Fibroblast of lung (primary cell): ENCODE measurements at regions not wholly inside any gene's neighbourhood (a gene's known extent, or its start where the extent isn't known, plus 50 kb on each side); places are given as distances from the start of the nearest gene placed in this dataset.

Source experiments
- EZH2 ChIP-seq: IDR thresholded peaks from 2 replicates; pipeline ENCODE4 v1.5.1; 2012; ENCODE audit warnings: low read length, control low read depth, mild to moderate bottlenecking; ENCODE audit errors: missing control alignments
- TF ChIP-seq, protein P1 (sequence below), 2 donors: IDR thresholded peaks in 1 of 2; conservative IDR thresholded peaks in 1 of 2; 1 replicate in 1 of 2; 2 replicates in 1 of 2; pipeline ENCODE4 v1.5.1; 2011 to 2012; ENCODE audit warnings: low read length in 2 of 2, control low read depth in 1 of 2, inconsistent platforms in 1 of 2, low read depth in 1 of 2, mild to moderate bottlenecking in 1 of 2

DNA sequence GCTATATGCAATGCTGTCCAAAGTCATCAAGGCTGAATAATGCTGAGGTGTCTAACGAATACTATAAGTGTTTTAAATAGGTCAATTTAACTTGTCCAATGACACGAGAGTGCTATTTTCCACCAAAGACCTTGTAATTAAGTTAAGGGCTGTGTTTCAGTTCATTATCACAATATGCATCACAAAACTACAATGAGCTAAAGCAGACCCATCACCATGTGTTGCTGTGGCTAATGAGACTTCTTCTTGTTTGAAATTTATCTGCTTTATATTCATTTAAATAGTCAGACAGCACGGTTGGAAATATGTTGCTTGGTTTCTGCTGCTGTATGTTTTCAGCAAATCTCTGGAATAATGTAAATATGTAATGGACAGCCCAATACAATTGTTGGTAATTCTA, 292.5 kb upstream of the VSTM2A start:
- TF ChIP-seq, protein P1, sequence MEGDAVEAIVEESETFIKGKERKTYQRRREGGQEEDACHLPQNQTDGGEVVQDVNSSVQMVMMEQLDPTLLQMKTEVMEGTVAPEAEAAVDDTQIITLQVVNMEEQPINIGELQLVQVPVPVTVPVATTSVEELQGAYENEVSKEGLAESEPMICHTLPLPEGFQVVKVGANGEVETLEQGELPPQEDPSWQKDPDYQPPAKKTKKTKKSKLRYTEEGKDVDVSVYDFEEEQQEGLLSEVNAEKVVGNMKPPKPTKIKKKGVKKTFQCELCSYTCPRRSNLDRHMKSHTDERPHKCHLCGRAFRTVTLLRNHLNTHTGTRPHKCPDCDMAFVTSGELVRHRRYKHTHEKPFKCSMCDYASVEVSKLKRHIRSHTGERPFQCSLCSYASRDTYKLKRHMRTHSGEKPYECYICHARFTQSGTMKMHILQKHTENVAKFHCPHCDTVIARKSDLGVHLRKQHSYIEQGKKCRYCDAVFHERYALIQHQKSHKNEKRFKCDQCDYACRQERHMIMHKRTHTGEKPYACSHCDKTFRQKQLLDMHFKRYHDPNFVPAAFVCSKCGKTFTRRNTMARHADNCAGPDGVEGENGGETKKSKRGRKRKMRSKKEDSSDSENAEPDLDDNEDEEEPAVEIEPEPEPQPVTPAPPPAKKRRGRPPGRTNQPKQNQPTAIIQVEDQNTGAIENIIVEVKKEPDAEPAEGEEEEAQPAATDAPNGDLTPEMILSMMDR (conservative IDR thresholded peaks at IDR 0.05 in 1 of 2, IDR thresholded peaks at IDR 0.05 in 1 of 2; ENCODE audit: low read depth in 1 of 2, low read length in 2 of 2) = no peak
- no peak for TF ChIP-seq EZH2
